ENCODE measurements at regions not wholly inside any gene's neighbourhood (a gene's known extent, or its start where the extent isn't known, plus 50 kb on each side); places are given as distances from the start of the nearest gene placed in this dataset.

- no peak overlapping the region for H3K9ac ChIP-seq (ENCODE audit: low read length)
- H3K4me3 ChIP-seq (ENCODE audit: low read length) = no peak overlapping the region
- no peak overlapping the region for H3K27ac ChIP-seq (ENCODE audit: low read depth, low read length)
- no peaks in the 10 kb centered on the region for H3K27me3 ChIP-seq (ENCODE audit: control insufficient read depth, insufficient read depth, low read length)
- H3K36me3 ChIP-seq (ENCODE audit: control insufficient read depth, insufficient read depth, low read length) = no peaks in the 10 kb centered on the region
- H3K4me1 ChIP-seq (ENCODE audit: control insufficient read depth, insufficient read depth, low read length) = no peaks in the 10 kb centered on the region
Measured at GRCh38 chr4:123034023-123034422, 111.6 kb upstream of the NUDT6 start.

GRCh38 chr4:123035239-123035638, 112.8 kb upstream of the NUDT6 start:
- Histone ChIP-seq H3K9ac (ENCODE audit: low read length) (no peak overlapping the region), H3K4me1 (ENCODE audit: control insufficient read depth, insufficient read depth, low read length) (no peaks in the 10 kb centered on the region), H3K27me3 (ENCODE audit: control insufficient read depth, insufficient read depth, low read length) (no peaks in the 10 kb centered on the region), H3K27ac (ENCODE audit: low read depth, low read length) (no peak overlapping the region), H3K36me3 (ENCODE audit: control insufficient read depth, insufficient read depth, low read length) (no peaks in the 10 kb centered on the region), H3K4me3 (ENCODE audit: low read length) (no peak overlapping the region)

- H3K9ac ChIP-seq (ENCODE audit: low read length) = no peak overlapping the region
- H3K4me3 ChIP-seq (ENCODE audit: low read length) = no peak overlapping the region
- no peaks in the 10 kb centered on the region for H3K36me3 ChIP-seq (ENCODE audit: control insufficient read depth, insufficient read depth, low read length)
- H3K27ac ChIP-seq (ENCODE audit: low read depth, low read length) = no peak overlapping the region
- no peaks in the 10 kb centered on the region for H3K27me3 ChIP-seq (ENCODE audit: control insufficient read depth, insufficient read depth, low read length)
- H3K4me1 ChIP-seq (ENCODE audit: control insufficient read depth, insufficient read depth, low read length) = no peaks in the 10 kb centered on the region
Measured at GRCh38 chr4:123037804-123038203, 115.4 kb upstream of the NUDT6 start.

- Histone ChIP-seq H3K4me1 (ENCODE audit: control insufficient read depth, insufficient read depth, low read length) (no peaks in the 10 kb centered on the region), H3K27ac (ENCODE audit: low read depth, low read length) (no peak overlapping the region), H3K9ac (ENCODE audit: low read length) (no peak overlapping the region), H3K36me3 (ENCODE audit: control insufficient read depth, insufficient read depth, low read length) (no peaks in the 10 kb centered on the region), H3K27me3 (ENCODE audit: control insufficient read depth, insufficient read depth, low read length) (no peaks in the 10 kb centered on the region), H3K4me3 (ENCODE audit: low read length) (no peak overlapping the region)
Measured at GRCh38 chr4:123042095-123042494, 119.7 kb upstream of the NUDT6 start.

GRCh38 chr4:123043013-123043412, 120.6 kb upstream of the NUDT6 start:
- Histone ChIP-seq H3K4me3 (ENCODE audit: low read length) (no peak overlapping the region), H3K27me3 (ENCODE audit: control insufficient read depth, insufficient read depth, low read length) (no peaks in the 10 kb centered on the region), H3K27ac (ENCODE audit: low read depth, low read length) (no peak overlapping the region), H3K36me3 (ENCODE audit: control insufficient read depth, insufficient read depth, low read length) (no peaks in the 10 kb centered on the region), H3K4me1 (ENCODE audit: control insufficient read depth, insufficient read depth, low read length) (no peaks in the 10 kb centered on the region), H3K9ac (ENCODE audit: low read length) (no peak overlapping the region)

- H3K9ac ChIP-seq (ENCODE audit: low read length) = no peak overlapping the region
- H3K4me1 ChIP-seq (ENCODE audit: control insufficient read depth, insufficient read depth, low read length) = no peaks in the 10 kb centered on the region
- no peak overlapping the region for H3K27ac ChIP-seq (ENCODE audit: low read depth, low read length)
- H3K36me3 ChIP-seq (ENCODE audit: control insufficient read depth, insufficient read depth, low read length) = no peaks in the 10 kb centered on the region
- H3K27me3 ChIP-seq (ENCODE audit: control insufficient read depth, insufficient read depth, low read length) = no peaks in the 10 kb centered on the region
- no peak overlapping the region for H3K4me3 ChIP-seq (ENCODE audit: low read length)
Measured at GRCh38 chr4:123043793-123044425, 121.5 kb upstream of the NUDT6 start.

GRCh38 chr4:123046096-123046495, 123.7 kb upstream of the NUDT6 start:
- H3K4me3 ChIP-seq (ENCODE audit: low read length) = no peak overlapping the region

GRCh38 chr4:123050018-123050417, 127.6 kb upstream of the NUDT6 start:
- Histone ChIP-seq H3K4me3 (ENCODE audit: low read length) (no peak overlapping the region), H3K27ac (ENCODE audit: low read depth, low read length) (no peak overlapping the region), H3K27me3 (ENCODE audit: control insufficient read depth, insufficient read depth, low read length) (no peaks in the 10 kb centered on the region), H3K4me1 (ENCODE audit: control insufficient read depth, insufficient read depth, low read length) (no peaks in the 10 kb centered on the region), H3K36me3 (ENCODE audit: control insufficient read depth, insufficient read depth, low read length) (no peaks in the 10 kb centered on the region), H3K9ac (ENCODE audit: low read length) (no peak overlapping the region)

More at GRCh38 chr4:123046096-123046495, 123.7 kb upstream of the NUDT6 start:
- no peaks in the 10 kb centered on the region for H3K36me3 ChIP-seq (ENCODE audit: control insufficient read depth, insufficient read depth, low read length)
- H3K27ac ChIP-seq (ENCODE audit: low read depth, low read length) = no peak overlapping the region
- H3K9ac ChIP-seq (ENCODE audit: low read length) = no peak overlapping the region
- H3K27me3 ChIP-seq (ENCODE audit: control insufficient read depth, insufficient read depth, low read length) = no peaks in the 10 kb centered on the region
- H3K4me1 ChIP-seq (ENCODE audit: control insufficient read depth, insufficient read depth, low read length) = no peaks in the 10 kb centered on the region

- Histone ChIP-seq H3K36me3 (ENCODE audit: control insufficient read depth, insufficient read depth, low read length) (no peaks in the 10 kb centered on the region), H3K9ac (ENCODE audit: low read length) (no peak overlapping the region), H3K4me1 (ENCODE audit: control insufficient read depth, insufficient read depth, low read length) (no peaks in the 10 kb centered on the region), H3K4me3 (ENCODE audit: low read length) (no peak overlapping the region), H3K27me3 (ENCODE audit: control insufficient read depth, insufficient read depth, low read length) (no peaks in the 10 kb centered on the region), H3K27ac (ENCODE audit: low read depth, low read length) (no peak overlapping the region)
Measured at GRCh38 chr4:123052007-123052406, 129.6 kb upstream of the NUDT6 start.

- Histone ChIP-seq H3K9ac (ENCODE audit: low read length) (no peak overlapping the region), H3K27me3 (ENCODE audit: control insufficient read depth, insufficient read depth, low read length) (no peaks in the 10 kb centered on the region), H3K36me3 (ENCODE audit: control insufficient read depth, insufficient read depth, low read length) (no peaks in the 10 kb centered on the region), H3K4me1 (ENCODE audit: control insufficient read depth, insufficient read depth, low read length) (no peaks in the 10 kb centered on the region), H3K27ac (ENCODE audit: low read depth, low read length) (no peak overlapping the region), H3K4me3 (ENCODE audit: low read length) (no peak overlapping the region)
Measured at GRCh38 chr4:123055943-123056342, 133.5 kb upstream of the NUDT6 start.

- Histone ChIP-seq H3K27ac (ENCODE audit: low read depth, low read length) (no peak overlapping the region), H3K4me3 (ENCODE audit: low read length) (no peak overlapping the region), H3K9ac (ENCODE audit: low read length) (no peak overlapping the region), H3K36me3 (ENCODE audit: control insufficient read depth, insufficient read depth, low read length) (no peaks in the 10 kb centered on the region), H3K27me3 (ENCODE audit: control insufficient read depth, insufficient read depth, low read length) (no peaks in the 10 kb centered on the region), H3K4me1 (ENCODE audit: control insufficient read depth, insufficient read depth, low read length) (no peaks in the 10 kb centered on the region)
Measured at GRCh38 chr4:123060039-123060770, 137.8 kb upstream of the NUDT6 start.

GRCh38 chr4:123064390-123064789, 142.0 kb upstream of the NUDT6 start:
- H3K27me3 ChIP-seq (ENCODE audit: control insufficient read depth, insufficient read depth, low read length) = no peaks in the 10 kb centered on the region
- H3K4me3 ChIP-seq (ENCODE audit: low read length) = no peak overlapping the region
- H3K36me3 ChIP-seq (ENCODE audit: control insufficient read depth, insufficient read depth, low read length) = no peaks in the 10 kb centered on the region
- no peak overlapping the region for H3K9ac ChIP-seq (ENCODE audit: low read length)
- H3K27ac ChIP-seq (ENCODE audit: low read depth, low read length) = no peak overlapping the region
- no peaks in the 10 kb centered on the region for H3K4me1 ChIP-seq (ENCODE audit: control insufficient read depth, insufficient read depth, low read length)

- H3K36me3 ChIP-seq (ENCODE audit: control insufficient read depth, insufficient read depth, low read length) = no peaks in the 10 kb centered on the region
- no peaks in the 10 kb centered on the region for H3K27me3 ChIP-seq (ENCODE audit: control insufficient read depth, insufficient read depth, low read length)
- no peak overlapping the region for H3K27ac ChIP-seq (ENCODE audit: low read depth, low read length)
- H3K9ac ChIP-seq (ENCODE audit: low read length) = no peak overlapping the region
- no peak overlapping the region for H3K4me3 ChIP-seq (ENCODE audit: low read length)
- H3K4me1 ChIP-seq (ENCODE audit: control insufficient read depth, insufficient read depth, low read length) = no peaks in the 10 kb centered on the region
Measured at GRCh38 chr4:123068081-123068480, 145.7 kb upstream of the NUDT6 start.

Data from rectal smooth muscle tissue (tissue), 1 donor.